ENCODE measurements at regions not wholly inside any gene's neighbourhood (a gene's known extent, or its start where the extent isn't known, plus 50 kb on each side); places are given as distances from the start of the nearest gene placed in this dataset.

DNA sequence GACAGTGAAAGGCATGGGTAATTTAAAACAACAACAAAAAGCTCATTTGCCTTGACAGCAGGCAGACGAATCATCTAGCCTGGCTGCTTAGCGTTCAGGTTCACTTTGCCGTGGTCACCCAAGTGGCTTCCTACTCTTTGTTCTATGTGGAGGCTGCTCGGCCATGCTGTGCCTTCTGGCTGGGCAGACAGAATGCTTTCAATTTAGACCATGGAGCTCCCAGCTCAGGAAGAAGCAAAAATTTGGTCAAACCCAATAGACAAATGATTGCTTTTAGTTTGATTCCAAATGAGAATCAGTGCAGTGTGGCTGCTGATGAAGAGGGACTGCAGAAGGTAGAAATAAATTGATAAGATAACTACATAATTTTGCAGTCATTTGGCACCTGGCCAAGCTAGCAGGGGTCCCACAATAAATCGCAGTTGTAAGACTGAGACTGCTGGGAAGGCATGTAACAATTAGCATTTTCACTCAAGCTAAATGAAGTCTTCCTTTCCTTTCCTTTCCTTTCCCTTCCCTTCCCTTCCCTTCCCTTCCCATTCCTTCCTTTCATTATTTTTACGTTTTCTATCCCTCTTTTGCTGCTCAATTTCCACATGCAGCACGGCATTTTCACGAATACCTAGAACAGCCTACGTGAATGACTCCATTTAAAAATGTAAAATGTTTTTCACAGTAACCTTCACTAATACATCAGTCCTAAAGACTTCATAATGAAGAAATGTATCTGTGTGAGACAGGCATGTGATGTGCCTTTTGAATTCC is 360.4 kb upstream of the TGFBR2 start:
- Histone ChIP-seq H3K36me3 (replicated peaks) (no peaks in the 10 kb centered on the region), H3K27me3 (replicated peaks) (no peaks in the 10 kb centered on the region), H3K4me3 (ENCODE audit: low read depth, low read length) (no peak overlapping the region), H3K27ac (no peak overlapping the region)
- TF ChIP-seq, protein P1, sequence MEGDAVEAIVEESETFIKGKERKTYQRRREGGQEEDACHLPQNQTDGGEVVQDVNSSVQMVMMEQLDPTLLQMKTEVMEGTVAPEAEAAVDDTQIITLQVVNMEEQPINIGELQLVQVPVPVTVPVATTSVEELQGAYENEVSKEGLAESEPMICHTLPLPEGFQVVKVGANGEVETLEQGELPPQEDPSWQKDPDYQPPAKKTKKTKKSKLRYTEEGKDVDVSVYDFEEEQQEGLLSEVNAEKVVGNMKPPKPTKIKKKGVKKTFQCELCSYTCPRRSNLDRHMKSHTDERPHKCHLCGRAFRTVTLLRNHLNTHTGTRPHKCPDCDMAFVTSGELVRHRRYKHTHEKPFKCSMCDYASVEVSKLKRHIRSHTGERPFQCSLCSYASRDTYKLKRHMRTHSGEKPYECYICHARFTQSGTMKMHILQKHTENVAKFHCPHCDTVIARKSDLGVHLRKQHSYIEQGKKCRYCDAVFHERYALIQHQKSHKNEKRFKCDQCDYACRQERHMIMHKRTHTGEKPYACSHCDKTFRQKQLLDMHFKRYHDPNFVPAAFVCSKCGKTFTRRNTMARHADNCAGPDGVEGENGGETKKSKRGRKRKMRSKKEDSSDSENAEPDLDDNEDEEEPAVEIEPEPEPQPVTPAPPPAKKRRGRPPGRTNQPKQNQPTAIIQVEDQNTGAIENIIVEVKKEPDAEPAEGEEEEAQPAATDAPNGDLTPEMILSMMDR (IDR thresholded peaks at IDR 0.05; ENCODE audit: low read depth, low read length, missing control alignments), result no peak
- in situ Hi-C loops (cut with HindIII; ENCODE audit: low pct_ligation_motif_present, low sequenced_read_pairs), result no loop called here
- DNase-seq, result no peak

DNA sequence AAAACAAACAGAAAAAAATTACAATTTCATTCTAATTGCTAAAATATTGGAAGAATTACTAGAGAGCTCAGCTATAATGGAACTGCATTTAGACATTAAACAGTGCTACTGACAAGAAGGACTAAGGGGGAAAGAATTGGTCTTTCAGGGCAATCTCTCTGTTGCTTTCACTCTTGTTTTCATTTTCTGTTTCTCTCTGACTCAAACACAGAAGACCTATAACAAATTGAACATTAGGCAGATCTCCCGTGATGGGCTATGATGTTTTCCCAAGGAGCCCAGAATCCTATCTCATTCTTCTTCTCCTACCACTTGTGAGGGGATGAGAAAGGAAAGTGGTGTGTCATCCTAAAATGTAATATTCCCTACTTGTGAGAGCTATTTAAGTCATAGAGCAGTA is 358.0 kb upstream of the TGFBR2 start:
- in situ Hi-C loops (cut with HindIII; ENCODE audit: low pct_ligation_motif_present, low sequenced_read_pairs), result no loop called here
- no peak for DNase-seq
- H3K27ac ChIP-seq, result no peak overlapping the region

DNA sequence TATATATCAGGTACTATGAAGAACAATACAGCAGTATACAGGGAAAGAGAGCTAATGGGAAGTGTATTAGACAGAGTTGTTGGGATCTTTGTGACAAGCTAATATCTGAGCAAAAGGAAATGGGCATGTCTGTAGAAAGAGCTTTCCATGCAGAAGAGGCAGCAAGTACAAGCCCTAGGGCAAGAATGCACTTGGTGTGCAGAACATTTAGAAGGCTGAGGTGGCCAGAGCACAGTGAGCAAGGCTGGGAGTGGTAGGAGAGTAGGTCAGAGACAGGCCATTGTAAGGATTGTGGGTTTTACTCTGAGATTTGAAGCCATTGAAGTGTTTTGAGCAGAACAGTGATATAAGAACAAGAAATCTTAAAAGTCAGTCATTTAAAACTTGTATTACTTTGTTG is 353.9 kb upstream of the TGFBR2 start:
- no peaks in the 10 kb centered on the region for H3K27me3 ChIP-seq (replicated peaks)
- TF ChIP-seq, protein P1 (IDR thresholded peaks at IDR 0.05; ENCODE audit: low read depth, low read length, missing control alignments), result no peak
- no peak for DNase-seq
- H3K27ac ChIP-seq, result no peak overlapping the region
- no peak overlapping the region for H3K4me3 ChIP-seq (ENCODE audit: low read depth, low read length)
- H3K36me3 ChIP-seq (replicated peaks), result no peaks in the 10 kb centered on the region
- in situ Hi-C loops (cut with HindIII; ENCODE audit: low pct_ligation_motif_present, low sequenced_read_pairs), result no loop called here

More for the DNA sequence above, 358.0 kb upstream of the TGFBR2 start:
- Histone ChIP-seq H3K27me3 (replicated peaks) (no peaks in the 10 kb centered on the region), H3K4me3 (ENCODE audit: low read depth, low read length) (no peak overlapping the region), H3K36me3 (replicated peaks) (no peaks in the 10 kb centered on the region)
- TF ChIP-seq, protein P1 (IDR thresholded peaks at IDR 0.05; ENCODE audit: low read depth, low read length, missing control alignments), result no peak

DNA sequence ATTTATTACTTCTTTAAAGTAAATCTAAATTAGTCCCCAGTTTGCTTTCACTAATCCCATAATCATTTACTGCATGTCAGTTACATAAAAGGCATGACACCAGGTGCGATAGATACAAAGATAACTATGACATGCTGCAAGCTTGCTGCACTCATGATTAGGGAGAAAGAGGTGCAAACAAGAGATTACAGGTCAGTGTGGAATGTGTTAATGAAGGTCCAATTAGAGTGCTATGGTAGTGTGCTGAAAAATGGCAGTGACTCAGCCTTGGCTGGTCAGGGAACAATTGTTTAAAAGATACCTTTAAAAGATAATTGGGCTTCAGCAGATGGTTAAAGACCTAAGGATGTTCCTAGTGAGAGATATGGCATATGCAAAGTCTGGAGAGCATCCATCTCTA is 352.6 kb upstream of the TGFBR2 start:
- H3K27me3 ChIP-seq (replicated peaks), result no peaks in the 10 kb centered on the region
- TF ChIP-seq, protein P1 (IDR thresholded peaks at IDR 0.05; ENCODE audit: low read depth, low read length, missing control alignments), result no peak
- H3K27ac ChIP-seq, result no peak overlapping the region
- no peak for DNase-seq
- H3K4me3 ChIP-seq (ENCODE audit: low read depth, low read length), result no peak overlapping the region
- in situ Hi-C loops (cut with HindIII; ENCODE audit: low pct_ligation_motif_present, low sequenced_read_pairs), result no loop called here
- no peaks in the 10 kb centered on the region for H3K36me3 ChIP-seq (replicated peaks)

DNA sequence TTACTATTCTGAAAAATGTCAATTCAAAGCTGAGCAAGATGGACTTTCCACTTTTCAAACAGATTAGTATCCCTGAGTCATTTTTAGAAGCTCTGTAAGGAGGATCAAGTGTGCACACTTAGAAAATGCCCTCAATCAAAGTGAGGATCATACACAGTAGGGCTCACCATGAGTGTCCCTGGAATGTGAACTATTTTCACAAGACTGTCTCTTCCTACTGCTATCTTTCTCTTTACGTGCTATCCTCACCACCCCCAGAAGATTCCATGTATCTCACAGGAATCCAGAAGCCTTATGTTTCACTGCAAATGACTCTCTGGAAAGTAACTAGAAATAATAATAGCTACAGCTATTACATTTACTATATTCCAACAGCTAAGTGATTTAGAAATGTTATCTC is 349.9 kb upstream of the TGFBR2 start:
- TF ChIP-seq, protein P1 (IDR thresholded peaks at IDR 0.05; ENCODE audit: low read depth, low read length, missing control alignments), result no peak
- Histone ChIP-seq H3K27me3 (replicated peaks) (no peaks in the 10 kb centered on the region), H3K4me3 (ENCODE audit: low read depth, low read length) (no peak overlapping the region), H3K27ac (peak overlapping the region; percentile 34), H3K36me3 (replicated peaks) (no peaks in the 10 kb centered on the region)
- DNase-seq, result peak; percentile 63
- in situ Hi-C loops (cut with HindIII; ENCODE audit: low pct_ligation_motif_present, low sequenced_read_pairs), result no loop called here
